ENCODE measurements at regions not wholly inside any gene's neighbourhood (a gene's known extent, or its start where the extent isn't known, plus 50 kb on each side); places are given as distances from the start of the nearest gene placed in this dataset.

DNA sequence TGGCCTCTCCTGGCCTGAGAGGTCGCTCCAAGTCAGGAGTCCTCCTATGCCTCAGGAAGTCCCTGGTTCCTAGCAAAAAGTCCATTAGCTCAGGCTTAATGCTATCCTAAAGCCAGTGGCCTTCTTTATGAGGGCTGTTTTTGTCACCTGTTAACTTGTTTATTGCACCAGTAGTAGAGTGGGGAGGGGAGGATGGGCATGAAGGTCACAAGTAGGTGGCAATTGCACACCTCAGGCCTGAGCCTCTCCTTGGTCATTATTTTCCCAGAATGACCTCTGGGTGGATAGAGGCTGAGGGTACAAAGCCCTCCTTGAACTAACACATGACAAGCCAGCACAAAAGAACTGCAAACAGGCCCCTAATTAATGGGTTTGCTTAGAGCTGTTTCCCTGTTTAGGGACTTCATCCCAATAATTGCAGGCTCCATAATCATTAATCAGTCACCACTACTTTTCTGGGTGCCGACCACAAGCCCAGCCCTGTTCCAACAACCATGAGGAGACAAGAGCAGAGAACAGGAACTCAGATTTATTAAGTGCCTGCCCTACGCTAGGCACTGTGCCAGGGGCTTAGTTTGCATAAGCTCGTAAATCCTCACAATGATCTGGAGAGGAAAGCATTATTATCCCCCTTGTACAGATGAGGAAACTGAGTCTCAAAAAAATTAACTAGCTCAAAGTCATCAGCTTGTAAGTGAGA is 123.0 kb upstream of the PKDCC start:
- DNase-seq: no peak

GRCh38 chr2:41925712-41926111 is 122.1 kb upstream of the PKDCC start:
- no peak for DNase-seq

DNA sequence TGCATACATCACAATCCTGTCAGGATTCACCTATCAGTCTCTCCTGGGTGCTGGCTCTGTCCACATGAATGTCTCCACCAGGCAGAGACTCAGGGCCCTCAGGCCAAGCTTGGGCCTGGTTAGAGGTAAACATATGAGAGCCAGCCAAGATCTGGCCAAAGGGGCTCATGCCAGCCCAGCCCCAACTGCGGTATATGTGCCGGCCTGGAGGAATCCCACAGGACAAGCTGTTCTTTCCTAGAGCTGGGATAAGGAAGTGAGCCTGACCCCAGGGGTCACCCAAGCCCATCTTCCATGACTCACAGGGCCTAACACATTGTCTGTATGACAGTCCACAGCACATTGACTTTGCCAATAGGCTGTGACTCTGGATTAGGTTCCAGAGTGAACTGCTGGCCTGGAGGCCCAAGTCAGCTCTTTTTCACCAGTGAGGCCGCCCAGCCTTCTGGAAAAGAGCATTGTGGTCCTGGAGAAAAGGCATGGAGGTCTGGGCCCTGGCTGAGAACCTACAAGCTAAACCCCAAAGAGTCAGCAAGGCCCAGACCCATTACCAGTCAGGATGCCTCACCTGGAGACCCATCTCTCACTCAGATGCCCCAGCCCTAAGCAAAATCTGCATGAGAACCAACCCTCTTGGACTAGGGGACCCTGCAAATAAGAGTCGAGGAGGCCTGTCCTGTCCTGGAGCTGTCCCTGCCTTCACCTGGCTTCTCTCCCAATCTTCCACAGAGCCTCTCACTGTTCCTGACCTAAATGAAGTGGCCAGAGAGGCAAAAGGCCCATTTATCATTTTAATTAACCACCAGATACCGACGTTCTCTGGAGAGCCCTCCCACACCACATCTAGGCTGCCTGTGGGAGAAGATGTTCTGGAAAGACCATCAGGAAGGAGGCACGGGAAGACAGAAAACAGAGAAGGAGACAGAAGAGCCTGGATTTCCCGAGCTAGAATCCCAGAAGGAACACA is 120.9 kb upstream of the PKDCC start:
- no peak for DNase-seq

- no peak for DNase-seq
Measured at GRCh38 chr2:41927581-41928264, 120.1 kb upstream of the PKDCC start.

GRCh38 chr2:41928526-41928925 is 119.3 kb upstream of the PKDCC start:
- DNase-seq: no peak

- no peak for DNase-seq
Measured at GRCh38 chr2:41930807-41931566, 116.8 kb upstream of the PKDCC start.

- DNase-seq: no peak
Measured at GRCh38 chr2:41932241-41933045, 115.4 kb upstream of the PKDCC start.

DNA sequence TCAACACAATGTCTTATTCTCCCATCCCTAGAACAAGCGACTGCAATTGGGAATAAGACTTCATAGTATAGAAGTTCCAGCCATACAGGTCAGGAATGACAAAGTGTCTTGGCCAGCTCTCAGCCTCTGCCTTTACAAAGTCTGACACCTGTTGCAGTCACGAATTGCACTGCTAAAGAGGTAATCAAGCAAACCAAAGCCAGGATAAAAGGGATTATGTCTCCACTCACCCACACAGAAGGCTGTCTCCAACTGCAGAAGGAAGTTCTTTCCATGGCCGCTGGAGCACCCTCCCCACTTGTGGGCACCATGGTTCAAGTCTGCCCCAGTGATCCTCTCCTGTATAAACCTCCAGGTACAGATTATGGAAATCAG is 114.8 kb upstream of the PKDCC start:
- no peak for DNase-seq

DNA sequence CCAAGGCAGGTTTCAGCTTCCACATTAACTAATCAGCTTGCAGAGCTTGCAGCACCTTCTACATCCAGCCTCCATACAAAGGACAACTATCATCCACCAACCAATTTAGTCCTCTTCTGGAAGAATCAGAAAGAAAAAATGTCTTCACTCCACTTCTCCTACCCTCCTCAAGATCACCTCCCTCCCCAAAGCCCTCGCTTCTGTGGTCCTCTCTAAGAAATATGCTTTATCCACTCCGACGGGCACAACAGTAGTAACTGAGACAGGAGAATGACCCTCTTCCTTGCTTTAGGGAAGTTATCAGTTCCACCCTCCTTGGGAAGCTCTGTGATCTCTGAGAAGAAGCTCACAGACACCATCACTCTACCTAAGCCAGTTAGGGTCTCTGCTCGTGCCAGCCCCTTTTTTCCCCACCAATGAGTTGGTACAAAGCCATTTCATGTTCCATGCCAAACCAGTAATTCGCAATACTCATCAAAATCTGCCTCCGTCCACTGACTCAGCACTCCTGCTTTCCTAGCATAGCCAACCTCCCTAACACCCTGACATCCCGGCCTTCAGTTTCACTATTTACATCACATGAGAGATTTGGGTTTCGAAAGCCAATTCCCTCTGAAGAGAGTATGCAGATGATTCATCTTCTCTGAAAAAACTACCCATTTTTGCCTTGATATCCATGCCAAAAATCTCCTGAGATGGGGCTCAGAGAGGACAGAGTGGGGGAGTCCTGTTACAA is 114.1 kb upstream of the PKDCC start:
- DNase-seq: no peak

GRCh38 chr2:41934329-41934958 is 113.4 kb upstream of the PKDCC start:
- no peak for DNase-seq

DNA sequence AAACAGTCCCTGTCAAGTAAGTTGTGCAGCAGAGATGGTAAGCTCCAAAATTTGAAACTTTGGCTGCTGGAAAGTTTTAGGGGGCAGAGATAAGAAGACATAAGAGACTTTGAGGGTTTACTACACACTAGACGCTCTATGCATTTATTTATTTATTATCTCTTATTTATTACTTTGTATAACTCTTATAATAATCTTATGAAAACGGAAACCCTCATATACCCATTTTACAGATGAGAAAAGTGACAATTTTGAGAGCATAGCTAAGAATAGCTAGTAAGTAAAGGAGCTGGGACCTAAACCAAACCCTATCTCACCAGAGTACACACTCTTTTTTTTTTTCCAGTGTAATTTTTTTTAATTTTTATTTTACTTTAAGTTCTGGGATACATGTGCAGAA is 112.8 kb upstream of the PKDCC start:
- no peak for DNase-seq

GRCh38 chr2:41935825-41936224 is 112.0 kb upstream of the PKDCC start:
- no peak for DNase-seq

DNA sequence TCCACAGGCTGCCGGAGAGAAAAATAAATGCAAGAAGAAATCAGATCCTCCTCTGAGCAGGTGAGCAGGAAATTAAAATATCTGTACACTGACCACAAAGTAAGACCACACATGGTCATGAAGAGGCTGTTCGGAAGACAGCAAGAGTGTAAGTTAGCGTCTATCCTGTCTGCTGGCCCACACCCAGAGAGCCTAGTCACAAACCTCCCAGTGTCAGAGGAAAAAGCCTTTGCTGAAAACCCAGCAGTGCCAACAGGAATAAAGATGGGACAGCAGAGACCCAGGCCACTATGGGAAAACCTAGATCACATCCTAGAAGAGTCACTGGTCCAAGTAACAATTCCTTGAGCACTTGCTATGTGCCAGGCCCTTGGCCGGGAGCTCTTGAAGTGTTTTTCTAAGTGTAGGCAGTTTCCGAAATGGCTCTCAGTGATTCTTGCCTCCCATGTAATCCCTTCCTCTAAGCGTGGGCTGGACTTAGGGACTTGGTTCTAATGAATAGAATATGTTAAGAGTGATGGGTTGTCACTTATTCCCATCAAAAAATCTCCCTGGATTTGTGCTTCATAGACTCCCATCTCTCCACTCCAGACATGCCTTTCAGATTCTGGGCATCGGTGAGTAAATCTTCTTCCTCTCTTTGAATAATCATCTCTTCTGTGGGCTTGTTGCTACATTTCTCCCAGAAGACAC is 110.9 kb upstream of the PKDCC start:
- DNase-seq: no peak

- DNase-seq: no peak
Measured at GRCh38 chr2:41937464-41937906, 110.3 kb upstream of the PKDCC start.

GRCh38 chr2:41937921-41938708 is 109.7 kb upstream of the PKDCC start:
- DNase-seq: no peak

- no peak for DNase-seq
Measured at GRCh38 chr2:41940060-41940744, 107.6 kb upstream of the PKDCC start.

DNA sequence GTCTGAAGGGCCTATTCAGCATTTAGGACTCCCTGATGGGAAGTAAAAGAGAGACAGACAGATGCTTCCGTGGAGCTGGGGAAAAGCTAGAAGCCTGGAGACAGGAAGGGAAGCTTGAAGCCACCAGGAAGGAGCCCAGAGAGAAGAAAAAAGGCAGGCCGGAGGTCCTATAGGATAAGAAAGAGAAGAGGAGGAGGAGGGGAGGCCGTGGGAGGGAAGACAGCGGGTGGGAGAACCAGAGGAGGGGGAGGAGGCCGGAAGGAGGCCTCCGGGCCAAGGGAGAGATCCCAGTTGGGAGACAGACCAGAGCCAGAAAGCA is 107.1 kb upstream of the PKDCC start:
- no peak for DNase-seq

DNA sequence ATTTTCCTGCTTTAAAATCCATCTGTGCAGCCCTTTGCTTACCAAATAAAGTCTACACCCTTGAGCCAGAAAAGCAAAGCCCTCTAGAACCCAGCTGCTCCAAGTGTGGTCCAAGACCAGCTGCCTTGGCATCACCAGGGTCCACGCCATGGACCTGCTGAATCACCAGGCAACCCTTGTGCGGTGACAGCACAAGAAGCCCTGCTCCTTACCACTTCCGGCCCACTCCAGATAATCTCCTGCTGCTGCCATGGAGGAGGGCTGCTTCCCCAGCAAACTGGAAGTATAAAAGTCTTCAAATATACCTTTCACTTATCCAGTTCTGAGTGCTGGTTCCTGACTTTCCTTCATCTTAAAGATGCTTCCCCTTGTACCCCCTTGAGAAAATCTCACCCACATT is 106.0 kb upstream of the PKDCC start:
- no peak for DNase-seq

- DNase-seq: no peak
Measured at GRCh38 chr2:41942278-41942677, 105.5 kb upstream of the PKDCC start.

Data from activated effector memory CD4-positive, alpha-beta T cell treated with Interleukin-2 at 50 U/mL for 16 hours (primary cell).